BLaER1 (cell line): ENCODE measurements at regions not wholly inside any gene's neighbourhood (a gene's known extent, or its start where the extent isn't known, plus 50 kb on each side); places are given as distances from the start of the nearest gene placed in this dataset.
"Not testable (repeated sequence)": the region's sequence is repeated elsewhere in the genome, so short reads cannot be mapped to it uniquely, and the experiment has no call there.

Experiments used
- H3K27ac ChIP-seq: shearing (Covaris generic); formaldehyde crosslinking; 2 replicates; pipeline ENCODE4 v1.8.1; 2022
- H3K27me3 ChIP-seq: shearing (Covaris generic); formaldehyde crosslinking; 2 replicates; pipeline ENCODE4 v1.8.1; 2022
- H3K36me3 ChIP-seq: shearing (Covaris generic); formaldehyde crosslinking; 2 replicates; pipeline ENCODE4 v1.8.1; 2022
- H3K4me1 ChIP-seq: shearing (Covaris generic); formaldehyde crosslinking; 2 replicates; pipeline ENCODE4 v1.8.1; 2022
- H3K4me2 ChIP-seq: shearing (Covaris generic); formaldehyde crosslinking; 2 replicates; pipeline ENCODE4 v1.8.1; 2022
- H3K4me3 ChIP-seq: shearing (Covaris generic); formaldehyde crosslinking; 2 replicates; pipeline ENCODE4 v1.8.1; 2022
- H3K9ac ChIP-seq: shearing (Covaris generic); formaldehyde crosslinking; 2 replicates; pipeline ENCODE4 v1.8.1; 2022
- H3K9me3 ChIP-seq: shearing (Covaris generic); formaldehyde crosslinking; 2 replicates; pipeline ENCODE4 v1.8.1; 2022
- H4K20me1 ChIP-seq: shearing (Covaris generic); formaldehyde crosslinking; 2 replicates; pipeline ENCODE4 v1.8.1; 2022
- Cebpa-rat ChIP-seq: shearing (Covaris generic); IDR thresholded peaks from 2 replicates; pipeline ENCODE4 v1.8.1; 2022

GRCh38 chr1:104629589-104629988 lies 879.9 kb downstream of the AMY1C start:
- no peak overlapping the region for H3K9ac ChIP-seq
- no peaks in the 10 kb centered on the region for H4K20me1 ChIP-seq
- H3K4me2 ChIP-seq: no peak overlapping the region
- TF ChIP-seq Cebpa-rat: no peak
- H3K4me1 ChIP-seq: no peaks in the 10 kb centered on the region
- H3K4me3 ChIP-seq: no peak overlapping the region
- H3K27me3 ChIP-seq: no peaks in the 10 kb centered on the region
- no peaks in the 10 kb centered on the region for H3K9me3 ChIP-seq
- no peak overlapping the region for H3K27ac ChIP-seq
- no peaks in the 10 kb centered on the region for H3K36me3 ChIP-seq

GRCh38 chr1:104630567-104631149 lies 881.0 kb downstream of the AMY1C start:
- Histone ChIP-seq H3K27ac (no peak overlapping the region), H3K4me1 (no peaks in the 10 kb centered on the region), H3K27me3 (no peaks in the 10 kb centered on the region), H3K9me3 (no peaks in the 10 kb centered on the region), H4K20me1 (no peaks in the 10 kb centered on the region), H3K4me3 (no peak overlapping the region), H3K4me2 (no peak overlapping the region), H3K36me3 (no peaks in the 10 kb centered on the region), H3K9ac (no peak overlapping the region)
- no peak for TF ChIP-seq Cebpa-rat

- TF ChIP-seq Cebpa-rat: no peak
- no peak overlapping the region for H3K27ac ChIP-seq
- H3K4me2 ChIP-seq: no peak overlapping the region
Observed at GRCh38 chr1:104636581-104636980, 886.9 kb downstream of the AMY1C start.

GRCh38 chr1:104646233-104646632 lies 896.5 kb downstream of the AMY1C start:
- Histone ChIP-seq H3K36me3 (no peaks in the 10 kb centered on the region), H3K4me1 (no peaks in the 10 kb centered on the region), H3K9me3 (no peaks in the 10 kb centered on the region), H4K20me1 (no peaks in the 10 kb centered on the region), H3K9ac (no peak overlapping the region), H3K27me3 (no peaks in the 10 kb centered on the region), H3K4me2 (no peak overlapping the region), H3K27ac (no peak overlapping the region), H3K4me3 (no peak overlapping the region)
- no peak for TF ChIP-seq Cebpa-rat

More at GRCh38 chr1:104636581-104636980, 886.9 kb downstream of the AMY1C start:
- no peak overlapping the region for H3K4me3 ChIP-seq
- no peak overlapping the region for H3K9ac ChIP-seq
- H3K4me1 ChIP-seq: no peaks in the 10 kb centered on the region
- no peaks in the 10 kb centered on the region for H4K20me1 ChIP-seq
- no peaks in the 10 kb centered on the region for H3K9me3 ChIP-seq
- H3K36me3 ChIP-seq: no peaks in the 10 kb centered on the region
- H3K27me3 ChIP-seq: no peaks in the 10 kb centered on the region

GRCh38 chr1:104648269-104648691 lies 898.6 kb downstream of the AMY1C start:
- Histone ChIP-seq H3K27me3 (no peaks in the 10 kb centered on the region), H3K4me1 (no peaks in the 10 kb centered on the region), H4K20me1 (no peaks in the 10 kb centered on the region), H3K9me3 (no peaks in the 10 kb centered on the region), H3K4me3 (no peak overlapping the region), H3K9ac (no peak overlapping the region), H3K4me2 (no peak overlapping the region), H3K36me3 (no peaks in the 10 kb centered on the region), H3K27ac (no peak overlapping the region)
- no peak for TF ChIP-seq Cebpa-rat

GRCh38 chr1:104664374-104664773 lies 914.7 kb downstream of the AMY1C start:
- H4K20me1 ChIP-seq: not testable (repeated sequence)

GRCh38 chr1:104665300-104665699 lies 915.6 kb downstream of the AMY1C start:
- Histone ChIP-seq H3K36me3 (no peaks in the 10 kb centered on the region), H3K9ac (no peak overlapping the region), H4K20me1 (no peaks in the 10 kb centered on the region), H3K4me1 (no peaks in the 10 kb centered on the region), H3K4me3 (no peak overlapping the region), H3K27me3 (no peaks in the 10 kb centered on the region), H3K9me3 (no peaks in the 10 kb centered on the region), H3K27ac (no peak overlapping the region), H3K4me2 (no peak overlapping the region)
- TF ChIP-seq Cebpa-rat: no peak

More at GRCh38 chr1:104664374-104664773, 914.7 kb downstream of the AMY1C start:
- H3K36me3 ChIP-seq, H3K4me3 ChIP-seq, H3K9me3 ChIP-seq, H3K4me2 ChIP-seq, H3K27me3 ChIP-seq, H3K27ac ChIP-seq, H3K4me1 ChIP-seq, H3K9ac ChIP-seq: not testable (repeated sequence)

GRCh38 chr1:104671684-104672353 lies 922.1 kb downstream of the AMY1C start:
- no peak overlapping the region for H3K9ac ChIP-seq
- no peak for TF ChIP-seq Cebpa-rat
- no peak overlapping the region for H3K4me3 ChIP-seq
- no peaks in the 10 kb centered on the region for H3K4me1 ChIP-seq
- H3K27me3 ChIP-seq: no peaks in the 10 kb centered on the region
- no peaks in the 10 kb centered on the region for H3K9me3 ChIP-seq
- no peak overlapping the region for H3K4me2 ChIP-seq
- H3K36me3 ChIP-seq: no peaks in the 10 kb centered on the region
- H3K27ac ChIP-seq: no peak overlapping the region
- no peaks in the 10 kb centered on the region for H4K20me1 ChIP-seq

- TF ChIP-seq Cebpa-rat: no peak
- no peaks in the 10 kb centered on the region for H3K4me1 ChIP-seq
- no peak overlapping the region for H3K9ac ChIP-seq
- no peak overlapping the region for H3K4me2 ChIP-seq
- H4K20me1 ChIP-seq: no peaks in the 10 kb centered on the region
- no peaks in the 10 kb centered on the region for H3K36me3 ChIP-seq
- H3K27me3 ChIP-seq: no peaks in the 10 kb centered on the region
- H3K27ac ChIP-seq: no peak overlapping the region
- no peak overlapping the region for H3K4me3 ChIP-seq
- no peaks in the 10 kb centered on the region for H3K9me3 ChIP-seq
Observed at GRCh38 chr1:104699433-104699832, 949.7 kb downstream of the AMY1C start.

GRCh38 chr1:104702731-104703130 lies 953.0 kb downstream of the AMY1C start:
- H3K4me2 ChIP-seq: no peak overlapping the region
- no peak for TF ChIP-seq Cebpa-rat
- H3K27ac ChIP-seq: no peak overlapping the region
- no peak overlapping the region for H3K4me3 ChIP-seq
- H4K20me1 ChIP-seq: no peaks in the 10 kb centered on the region
- H3K36me3 ChIP-seq: no peaks in the 10 kb centered on the region
- no peaks in the 10 kb centered on the region for H3K27me3 ChIP-seq
- no peak overlapping the region for H3K9ac ChIP-seq
- H3K9me3 ChIP-seq: peaks cover 8% of the 10 kb centered on the region
- H3K4me1 ChIP-seq: no peaks in the 10 kb centered on the region
